Activated T-helper 17 cell treated with anti-CD3 and anti-CD28 coated beads, Interleukin-2, amount 50 U/mL, for 72 hours (primary cell): ENCODE measurements at regions not wholly inside any gene's neighbourhood (a gene's known extent, or its start where the extent isn't known, plus 50 kb on each side); places are given as distances from the start of the nearest gene placed in this dataset.

ENCODE experiments used
- ATAC-seq: fragments of 150-1000 bp; cut with Tn5 transposase; replicated peaks from 2 replicates; pipeline ENCODE4 v1.10.0; 2021; ENCODE audit warnings: mild to moderate bottlenecking, moderate library complexity
- H3K27ac Mint-ChIP-seq: one replicate; pipeline ENCODE4 v1.8.0; 2022; ENCODE audit warnings: mixed read lengths
- H3K27me3 Mint-ChIP-seq: one replicate; pipeline ENCODE4 v1.8.0; 2022; ENCODE audit warnings: mixed read lengths
- H3K36me3 Mint-ChIP-seq: one replicate; pipeline ENCODE4 v1.8.0; 2022; ENCODE audit warnings: low read depth, mild to moderate bottlenecking, mixed read lengths
- H3K4me1 Mint-ChIP-seq: one replicate; pipeline ENCODE4 v1.8.0; 2022; ENCODE audit warnings: mixed read lengths
- H3K4me3 Mint-ChIP-seq: one replicate; pipeline ENCODE4 v1.8.0; 2022; ENCODE audit warnings: mild to moderate bottlenecking, mixed read lengths
- H3K9me3 Mint-ChIP-seq: one replicate; pipeline ENCODE4 v1.8.0; 2022; ENCODE audit warnings: mixed read lengths

- Mint-ChIP-seq H3K9me3 (peaks cover 8% of the 10 kb centered on the region), H3K27me3 (peaks cover 8% of the 10 kb centered on the region), H3K27ac (no peak overlapping the region), H3K4me3 (no peak overlapping the region), H3K4me1 (no peaks in the 10 kb centered on the region), H3K36me3 (no peaks in the 10 kb centered on the region)
- ATAC-seq, result no peak
Measured at GRCh38 chr16:73817526-73818324, 478.9 kb upstream of the PSMD7 start.

- no peak for ATAC-seq
- Mint-ChIP-seq H3K27ac (no peak overlapping the region), H3K4me3 (no peak overlapping the region), H3K27me3 (peaks cover 7% of the 10 kb centered on the region), H3K9me3 (peaks cover 8% of the 10 kb centered on the region), H3K4me1 (no peaks in the 10 kb centered on the region), H3K36me3 (no peaks in the 10 kb centered on the region)
Measured at GRCh38 chr16:73813527-73813926, 483.1 kb upstream of the PSMD7 start.

GRCh38 chr16:73804456-73804855, 492.2 kb upstream of the PSMD7 start:
- no peak for ATAC-seq
- no peaks in the 10 kb centered on the region for H3K27me3 Mint-ChIP-seq
- no peaks in the 10 kb centered on the region for H3K9me3 Mint-ChIP-seq
- no peaks in the 10 kb centered on the region for H3K4me1 Mint-ChIP-seq
- H3K36me3 Mint-ChIP-seq, result no peaks in the 10 kb centered on the region
- H3K27ac Mint-ChIP-seq, result no peak overlapping the region
- no peak overlapping the region for H3K4me3 Mint-ChIP-seq

GRCh38 chr16:73798471-73798870, 498.1 kb upstream of the PSMD7 start:
- Mint-ChIP-seq H3K36me3 (no peaks in the 10 kb centered on the region), H3K27ac (no peak overlapping the region), H3K4me3 (no peak overlapping the region), H3K4me1 (no peaks in the 10 kb centered on the region), H3K9me3 (no peaks in the 10 kb centered on the region), H3K27me3 (no peaks in the 10 kb centered on the region)
- no peak for ATAC-seq

- Mint-ChIP-seq H3K4me1 (no peaks in the 10 kb centered on the region), H3K27me3 (no peaks in the 10 kb centered on the region), H3K4me3 (no peak overlapping the region), H3K9me3 (peaks cover under 1% of the 10 kb centered on the region), H3K27ac (no peak overlapping the region), H3K36me3 (no peaks in the 10 kb centered on the region)
- no peak for ATAC-seq
Measured at GRCh38 chr16:73797115-73797514, 499.5 kb upstream of the PSMD7 start.

- Mint-ChIP-seq H3K4me1 (no peaks in the 10 kb centered on the region), H3K27me3 (no peaks in the 10 kb centered on the region), H3K27ac (no peak overlapping the region), H3K36me3 (no peaks in the 10 kb centered on the region), H3K4me3 (no peak overlapping the region), H3K9me3 (peaks cover 4% of the 10 kb centered on the region)
- no peak for ATAC-seq
Measured at GRCh38 chr16:73796241-73796640, 500.4 kb upstream of the PSMD7 start.

- no peak overlapping the region for H3K27ac Mint-ChIP-seq
- H3K36me3 Mint-ChIP-seq, result no peaks in the 10 kb centered on the region
- no peak overlapping the region for H3K4me3 Mint-ChIP-seq
- no peak for ATAC-seq
- H3K27me3 Mint-ChIP-seq, result no peaks in the 10 kb centered on the region
- H3K4me1 Mint-ChIP-seq, result no peaks in the 10 kb centered on the region
- H3K9me3 Mint-ChIP-seq, result peaks cover 4% of the 10 kb centered on the region
Measured at GRCh38 chr16:73794994-73795393, 501.6 kb upstream of the PSMD7 start.

GRCh38 chr16:73793871-73794437, 502.7 kb upstream of the PSMD7 start:
- H3K27me3 Mint-ChIP-seq, result no peaks in the 10 kb centered on the region
- H3K9me3 Mint-ChIP-seq, result peaks cover 4% of the 10 kb centered on the region
- no peaks in the 10 kb centered on the region for H3K4me1 Mint-ChIP-seq
- H3K27ac Mint-ChIP-seq, result no peak overlapping the region
- no peaks in the 10 kb centered on the region for H3K36me3 Mint-ChIP-seq
- no peak overlapping the region for H3K4me3 Mint-ChIP-seq
- no peak for ATAC-seq

- no peak for ATAC-seq
- Mint-ChIP-seq H3K27ac (no peak overlapping the region), H3K27me3 (no peaks in the 10 kb centered on the region), H3K4me3 (no peak overlapping the region), H3K9me3 (peaks cover 4% of the 10 kb centered on the region), H3K4me1 (no peaks in the 10 kb centered on the region), H3K36me3 (no peaks in the 10 kb centered on the region)
Measured at GRCh38 chr16:73793260-73793659, 503.4 kb upstream of the PSMD7 start.

- Mint-ChIP-seq H3K27me3 (no peaks in the 10 kb centered on the region), H3K4me1 (no peaks in the 10 kb centered on the region)
- no peak for ATAC-seq
Measured at GRCh38 chr16:73792199-73793020, 504.2 kb upstream of the PSMD7 start.

GRCh38 chr16:73781297-73781696, 515.3 kb upstream of the PSMD7 start:
- Mint-ChIP-seq H3K9me3 (peaks cover 10% of the 10 kb centered on the region), H3K4me3 (no peak overlapping the region), H3K27ac (no peak overlapping the region), H3K36me3 (no peaks in the 10 kb centered on the region), H3K4me1 (no peaks in the 10 kb centered on the region), H3K27me3 (no peaks in the 10 kb centered on the region)
- no peak for ATAC-seq

More at GRCh38 chr16:73792199-73793020, 504.2 kb upstream of the PSMD7 start:
- peaks cover 4% of the 10 kb centered on the region for H3K9me3 Mint-ChIP-seq
- H3K4me3 Mint-ChIP-seq, result no peak overlapping the region
- no peak overlapping the region for H3K27ac Mint-ChIP-seq
- H3K36me3 Mint-ChIP-seq, result no peaks in the 10 kb centered on the region

GRCh38 chr16:73778887-73779286, 517.7 kb upstream of the PSMD7 start:
- H3K4me3 Mint-ChIP-seq, result no peak overlapping the region
- H3K4me1 Mint-ChIP-seq, result no peaks in the 10 kb centered on the region
- H3K27me3 Mint-ChIP-seq, result no peaks in the 10 kb centered on the region
- ATAC-seq, result no peak
- peaks cover 3% of the 10 kb centered on the region for H3K9me3 Mint-ChIP-seq
- no peaks in the 10 kb centered on the region for H3K36me3 Mint-ChIP-seq
- no peak overlapping the region for H3K27ac Mint-ChIP-seq

- H3K27ac Mint-ChIP-seq, result no peak overlapping the region
- H3K4me1 Mint-ChIP-seq, result no peaks in the 10 kb centered on the region
- H3K36me3 Mint-ChIP-seq, result no peaks in the 10 kb centered on the region
- peaks cover 10% of the 10 kb centered on the region for H3K9me3 Mint-ChIP-seq
- H3K27me3 Mint-ChIP-seq, result no peaks in the 10 kb centered on the region
- ATAC-seq, result no peak
- no peak overlapping the region for H3K4me3 Mint-ChIP-seq
Measured at GRCh38 chr16:73775841-73776388, 520.7 kb upstream of the PSMD7 start.

GRCh38 chr16:73771196-73772064, 525.2 kb upstream of the PSMD7 start:
- Mint-ChIP-seq H3K4me3 (no peak overlapping the region), H3K27me3 (no peaks in the 10 kb centered on the region), H3K27ac (no peak overlapping the region), H3K36me3 (no peaks in the 10 kb centered on the region), H3K4me1 (no peaks in the 10 kb centered on the region), H3K9me3 (peaks cover 7% of the 10 kb centered on the region)
- ATAC-seq, result no peak
